ENCODE measurements at regions not wholly inside any gene's neighbourhood (a gene's known extent, or its start where the extent isn't known, plus 50 kb on each side); places are given as distances from the start of the nearest gene placed in this dataset.

- no peaks in the 10 kb centered on the region for H3K4me1 Mint-ChIP-seq (ENCODE audit: low read depth, unreplicated experiment)
- no peak for DNase-seq
- H3K27ac Mint-ChIP-seq (ENCODE audit: unreplicated experiment) = no peak overlapping the region
- TF ChIP-seq, protein P1, sequence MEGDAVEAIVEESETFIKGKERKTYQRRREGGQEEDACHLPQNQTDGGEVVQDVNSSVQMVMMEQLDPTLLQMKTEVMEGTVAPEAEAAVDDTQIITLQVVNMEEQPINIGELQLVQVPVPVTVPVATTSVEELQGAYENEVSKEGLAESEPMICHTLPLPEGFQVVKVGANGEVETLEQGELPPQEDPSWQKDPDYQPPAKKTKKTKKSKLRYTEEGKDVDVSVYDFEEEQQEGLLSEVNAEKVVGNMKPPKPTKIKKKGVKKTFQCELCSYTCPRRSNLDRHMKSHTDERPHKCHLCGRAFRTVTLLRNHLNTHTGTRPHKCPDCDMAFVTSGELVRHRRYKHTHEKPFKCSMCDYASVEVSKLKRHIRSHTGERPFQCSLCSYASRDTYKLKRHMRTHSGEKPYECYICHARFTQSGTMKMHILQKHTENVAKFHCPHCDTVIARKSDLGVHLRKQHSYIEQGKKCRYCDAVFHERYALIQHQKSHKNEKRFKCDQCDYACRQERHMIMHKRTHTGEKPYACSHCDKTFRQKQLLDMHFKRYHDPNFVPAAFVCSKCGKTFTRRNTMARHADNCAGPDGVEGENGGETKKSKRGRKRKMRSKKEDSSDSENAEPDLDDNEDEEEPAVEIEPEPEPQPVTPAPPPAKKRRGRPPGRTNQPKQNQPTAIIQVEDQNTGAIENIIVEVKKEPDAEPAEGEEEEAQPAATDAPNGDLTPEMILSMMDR (IDR thresholded peaks at IDR 0.05; ENCODE audit: partially characterized antibody, unreplicated experiment) = no peak
- no peaks in the 10 kb centered on the region for H3K9me3 Mint-ChIP-seq (ENCODE audit: unreplicated experiment)
- H3K27me3 Mint-ChIP-seq (ENCODE audit: unreplicated experiment) = peaks cover 1% of the 10 kb centered on the region
- no peaks in the 10 kb centered on the region for H3K36me3 Mint-ChIP-seq (ENCODE audit: unreplicated experiment)
- no peak overlapping the region for H3K4me3 Mint-ChIP-seq (ENCODE audit: unreplicated experiment)
Observed at GRCh38 chr3:145176907-145177306, 984.1 kb downstream of the PLOD2 start.

- no peaks in the 10 kb centered on the region for H3K9me3 Mint-ChIP-seq (ENCODE audit: unreplicated experiment)
- no peaks in the 10 kb centered on the region for H3K36me3 Mint-ChIP-seq (ENCODE audit: unreplicated experiment)
- TF ChIP-seq, protein P1 (IDR thresholded peaks at IDR 0.05; ENCODE audit: partially characterized antibody, unreplicated experiment) = no peak
- peaks cover 1% of the 10 kb centered on the region for H3K27me3 Mint-ChIP-seq (ENCODE audit: unreplicated experiment)
- no peak overlapping the region for H3K27ac Mint-ChIP-seq (ENCODE audit: unreplicated experiment)
- no peaks in the 10 kb centered on the region for H3K4me1 Mint-ChIP-seq (ENCODE audit: low read depth, unreplicated experiment)
- no peak for DNase-seq
- H3K4me3 Mint-ChIP-seq (ENCODE audit: unreplicated experiment) = no peak overlapping the region
Observed at GRCh38 chr3:145177828-145178227, 983.2 kb downstream of the PLOD2 start.

DNA sequence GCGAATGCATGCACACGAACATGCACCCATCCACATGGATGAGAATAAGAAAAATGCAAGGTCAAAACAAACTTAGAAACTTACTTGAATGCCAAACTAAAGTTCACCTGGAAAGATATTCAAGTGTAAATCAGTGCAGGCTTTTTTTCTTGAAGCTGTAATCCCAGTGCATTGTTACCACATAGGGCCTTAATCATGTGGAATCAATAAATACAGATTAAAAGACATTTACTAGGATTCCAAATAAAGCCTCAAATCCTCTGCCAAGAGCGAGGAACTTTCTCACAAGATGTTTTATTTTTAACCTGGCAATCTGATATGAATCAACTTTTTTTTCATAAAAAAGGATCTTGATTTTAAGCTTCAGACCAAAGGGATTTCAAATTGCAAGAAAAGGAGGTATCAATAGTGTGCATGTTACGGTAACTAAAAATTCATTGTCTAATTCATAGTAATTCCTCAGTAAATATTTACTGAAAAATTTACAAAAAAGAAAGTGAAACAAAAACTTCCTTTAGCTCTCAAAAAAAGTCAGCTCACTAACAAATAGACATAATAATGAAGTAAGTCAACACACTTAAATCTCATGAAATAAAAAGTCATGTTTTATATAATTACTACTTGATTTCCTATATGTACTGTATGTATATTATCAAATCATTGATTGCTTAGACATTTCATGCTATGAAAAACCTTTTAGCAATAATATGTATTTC lies 978.6 kb downstream of the PLOD2 start:
- Mint-ChIP-seq H3K4me1 (ENCODE audit: low read depth, unreplicated experiment) (no peaks in the 10 kb centered on the region), H3K27ac (ENCODE audit: unreplicated experiment) (no peak overlapping the region), H3K36me3 (ENCODE audit: unreplicated experiment) (no peaks in the 10 kb centered on the region), H3K9me3 (ENCODE audit: unreplicated experiment) (no peaks in the 10 kb centered on the region), H3K27me3 (ENCODE audit: unreplicated experiment) (peaks cover 1% of the 10 kb centered on the region), H3K4me3 (ENCODE audit: unreplicated experiment) (no peak overlapping the region)
- no peak for DNase-seq
- TF ChIP-seq, protein P1 (IDR thresholded peaks at IDR 0.05; ENCODE audit: partially characterized antibody, unreplicated experiment) = no peak

- H3K4me1 Mint-ChIP-seq (ENCODE audit: low read depth, unreplicated experiment) = peaks cover 3% of the 10 kb centered on the region
- H3K4me3 Mint-ChIP-seq (ENCODE audit: unreplicated experiment) = no peak overlapping the region
- H3K27ac Mint-ChIP-seq (ENCODE audit: unreplicated experiment) = no peak overlapping the region
- H3K27me3 Mint-ChIP-seq (ENCODE audit: unreplicated experiment) = peaks cover 1% of the 10 kb centered on the region
- DNase-seq = no peak
- TF ChIP-seq, protein P1 (IDR thresholded peaks at IDR 0.05; ENCODE audit: partially characterized antibody, unreplicated experiment) = no peak
- no peaks in the 10 kb centered on the region for H3K36me3 Mint-ChIP-seq (ENCODE audit: unreplicated experiment)
- no peaks in the 10 kb centered on the region for H3K9me3 Mint-ChIP-seq (ENCODE audit: unreplicated experiment)
Observed at GRCh38 chr3:145183261-145183660, 977.7 kb downstream of the PLOD2 start.

- peaks cover 4% of the 10 kb centered on the region for H3K4me1 Mint-ChIP-seq (ENCODE audit: low read depth, unreplicated experiment)
- no peak for DNase-seq
- H3K36me3 Mint-ChIP-seq (ENCODE audit: unreplicated experiment) = no peaks in the 10 kb centered on the region
- no peaks in the 10 kb centered on the region for H3K9me3 Mint-ChIP-seq (ENCODE audit: unreplicated experiment)
- H3K4me3 Mint-ChIP-seq (ENCODE audit: unreplicated experiment) = no peak overlapping the region
- H3K27me3 Mint-ChIP-seq (ENCODE audit: unreplicated experiment) = no peaks in the 10 kb centered on the region
- H3K27ac Mint-ChIP-seq (ENCODE audit: unreplicated experiment) = no peak overlapping the region
- TF ChIP-seq, protein P1 (IDR thresholded peaks at IDR 0.05; ENCODE audit: partially characterized antibody, unreplicated experiment) = no peak
Observed at GRCh38 chr3:145188079-145188770, 972.8 kb downstream of the PLOD2 start.

Data from glutamatergic neuron (in vitro differentiated cells).